Neural progenitor cell (in vitro differentiated cells): ENCODE measurements at regions not wholly inside any gene's neighbourhood (a gene's known extent, or its start where the extent isn't known, plus 50 kb on each side); places are given as distances from the start of the nearest gene placed in this dataset.

Experiments used
- EZH2phosphoT487 ChIP-seq: fragments of 200-600 bp; sonication (generic); IDR thresholded peaks from 2 replicates; pipeline ENCODE4 v1.6.1; 2017; ENCODE audit warnings: antibody characterized with exemption
- TF ChIP-seq, protein P1 (sequence below): fragments of 200-600 bp; sonication (generic); IDR thresholded peaks from 2 replicates; pipeline ENCODE4 v1.5.1; 2017; ENCODE audit warnings: antibody characterized with exemption, mild to moderate bottlenecking

DNA sequence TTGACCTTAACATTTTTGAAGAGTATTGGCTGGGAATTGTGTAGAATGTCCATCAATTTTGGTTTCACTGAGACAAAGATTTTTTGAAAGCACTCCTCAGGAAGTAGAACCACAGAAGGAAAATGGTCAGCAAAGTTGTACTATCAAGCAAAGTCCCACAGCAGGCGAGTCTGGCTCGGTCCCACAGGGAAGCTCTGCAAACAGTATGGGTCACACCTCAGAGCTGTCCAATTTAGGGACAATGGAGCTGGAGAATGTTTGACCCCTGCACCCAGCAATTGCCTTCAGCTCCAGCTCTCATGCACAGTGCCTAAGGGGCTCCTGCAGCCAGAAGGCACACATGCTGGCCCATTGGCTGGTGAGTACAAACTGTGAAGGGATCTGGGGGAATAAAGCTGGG is 147.0 kb downstream of the MAFB start:
- TF ChIP-seq EZH2phosphoT487: no peak
- TF ChIP-seq, protein P1, sequence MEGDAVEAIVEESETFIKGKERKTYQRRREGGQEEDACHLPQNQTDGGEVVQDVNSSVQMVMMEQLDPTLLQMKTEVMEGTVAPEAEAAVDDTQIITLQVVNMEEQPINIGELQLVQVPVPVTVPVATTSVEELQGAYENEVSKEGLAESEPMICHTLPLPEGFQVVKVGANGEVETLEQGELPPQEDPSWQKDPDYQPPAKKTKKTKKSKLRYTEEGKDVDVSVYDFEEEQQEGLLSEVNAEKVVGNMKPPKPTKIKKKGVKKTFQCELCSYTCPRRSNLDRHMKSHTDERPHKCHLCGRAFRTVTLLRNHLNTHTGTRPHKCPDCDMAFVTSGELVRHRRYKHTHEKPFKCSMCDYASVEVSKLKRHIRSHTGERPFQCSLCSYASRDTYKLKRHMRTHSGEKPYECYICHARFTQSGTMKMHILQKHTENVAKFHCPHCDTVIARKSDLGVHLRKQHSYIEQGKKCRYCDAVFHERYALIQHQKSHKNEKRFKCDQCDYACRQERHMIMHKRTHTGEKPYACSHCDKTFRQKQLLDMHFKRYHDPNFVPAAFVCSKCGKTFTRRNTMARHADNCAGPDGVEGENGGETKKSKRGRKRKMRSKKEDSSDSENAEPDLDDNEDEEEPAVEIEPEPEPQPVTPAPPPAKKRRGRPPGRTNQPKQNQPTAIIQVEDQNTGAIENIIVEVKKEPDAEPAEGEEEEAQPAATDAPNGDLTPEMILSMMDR: no peak
